AG08396 (cell line): ENCODE measurements at regions not wholly inside any gene's neighbourhood (a gene's known extent, or its start where the extent isn't known, plus 50 kb on each side); places are given as distances from the start of the nearest gene placed in this dataset.

Experiments used
- DNase-seq: peaks from one replicate; pipeline ENCODE4 v3.0.0; 2012; ENCODE audit warnings: low spot score, mixed read lengths

DNA sequence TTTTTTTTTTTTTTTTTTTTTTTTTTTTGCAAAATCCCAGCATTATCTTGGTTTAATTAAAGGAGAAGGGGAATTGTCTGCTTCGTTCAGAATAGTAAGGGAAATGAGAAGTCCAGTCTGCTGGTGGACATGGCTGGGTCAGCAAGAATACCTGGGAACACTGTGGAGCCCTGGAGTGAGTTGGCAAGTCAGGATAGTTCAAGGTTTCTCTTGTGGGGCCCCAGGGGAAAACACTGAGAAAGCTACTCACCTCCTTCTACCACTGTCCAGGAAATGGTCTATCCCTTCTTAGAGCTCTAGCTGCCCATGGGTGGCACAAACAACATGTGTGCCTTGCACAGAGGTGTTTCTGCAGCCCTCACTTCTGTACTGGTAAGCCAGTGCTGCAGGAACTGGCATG lies 169.1 kb upstream of the SIX2 start:
- no peak for DNase-seq

DNA sequence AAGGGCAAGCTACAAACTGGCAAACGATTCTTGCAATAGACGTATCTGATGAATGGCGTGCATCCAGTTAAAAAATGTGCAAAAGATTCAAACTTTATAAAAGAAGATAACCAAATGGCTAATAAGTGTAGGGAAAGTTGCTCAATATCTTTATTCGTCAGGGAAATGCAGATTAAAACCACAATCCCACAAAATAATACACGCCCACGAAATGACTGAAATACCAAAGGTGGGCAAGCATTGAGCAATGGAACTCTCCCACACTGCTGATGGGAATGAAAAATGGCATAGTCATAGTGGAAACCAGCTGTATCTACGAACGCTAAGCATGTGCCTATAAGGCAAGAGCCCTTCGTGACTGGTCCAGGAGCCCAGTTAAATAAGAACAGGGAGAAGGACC lies 168.6 kb upstream of the SIX2 start:
- DNase-seq = peak; percentile 70

DNA sequence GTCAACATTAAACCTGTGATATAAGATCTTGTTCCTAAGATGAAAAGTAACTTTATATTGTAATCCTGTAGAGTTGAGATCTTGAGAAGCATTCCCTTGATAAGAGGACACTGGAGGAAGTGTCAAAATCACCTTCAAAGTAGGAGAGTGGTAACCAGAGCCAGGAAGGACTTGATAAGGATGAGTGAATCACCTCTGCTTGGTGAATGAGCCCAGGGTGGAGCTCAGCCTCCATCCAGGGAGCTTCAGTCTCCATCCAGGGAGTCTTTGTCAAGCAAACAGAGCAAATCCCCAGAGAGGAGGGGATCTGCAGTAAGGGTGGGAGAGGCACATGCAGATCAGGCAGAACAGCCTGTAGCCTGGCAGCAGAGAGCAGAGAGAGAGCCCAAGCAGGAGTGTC lies 167.1 kb upstream of the SIX2 start:
- no peak for DNase-seq

DNA sequence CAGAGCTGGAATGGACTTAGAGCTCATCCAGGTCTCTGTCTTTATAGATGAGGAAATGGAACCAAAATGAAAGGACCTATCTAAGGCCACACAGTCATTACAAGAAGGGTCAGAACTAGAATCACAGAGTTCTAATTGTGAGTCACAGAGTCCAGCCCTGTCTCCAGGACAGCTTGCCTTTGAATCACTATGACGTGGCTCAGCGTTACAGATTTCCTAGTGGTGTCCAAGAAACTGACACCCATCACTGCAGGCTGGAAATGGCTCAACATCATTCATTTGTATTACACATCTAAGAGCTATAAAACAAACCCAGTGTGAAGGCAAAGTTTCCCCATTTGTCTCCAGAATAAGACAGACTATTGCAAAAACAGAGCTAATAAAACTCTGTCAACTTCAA lies 164.3 kb upstream of the SIX2 start:
- peak; percentile 75 for DNase-seq

DNA sequence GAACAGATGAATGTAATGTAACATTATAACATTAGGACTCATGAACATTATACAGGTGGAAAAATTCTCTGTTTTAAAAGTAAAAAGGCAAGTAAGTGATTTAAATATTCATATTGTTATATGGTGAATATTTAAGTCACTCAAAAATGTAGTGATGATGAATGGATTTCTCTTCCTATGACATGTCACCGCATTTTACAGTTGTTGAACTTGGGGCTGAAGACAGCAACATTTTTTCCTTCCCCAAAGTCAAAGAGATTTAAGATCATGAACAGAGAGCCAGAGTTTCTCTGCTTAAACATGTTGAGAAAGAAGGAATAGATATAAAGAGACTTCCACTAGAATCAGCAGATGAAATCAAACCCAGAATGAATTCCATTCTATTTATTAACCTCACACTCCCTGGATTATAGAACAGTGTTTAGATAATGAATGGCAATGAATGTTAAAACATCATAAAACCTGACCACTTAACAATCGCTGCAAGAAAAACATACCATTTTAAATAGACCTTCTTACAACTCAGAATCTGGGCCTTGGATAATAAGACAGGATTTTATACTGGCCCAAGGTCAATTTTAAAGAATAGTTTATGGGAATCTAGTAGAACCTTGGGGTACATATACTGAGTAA lies 163.6 kb upstream of the SIX2 start:
- DNase-seq = no peak

DNA sequence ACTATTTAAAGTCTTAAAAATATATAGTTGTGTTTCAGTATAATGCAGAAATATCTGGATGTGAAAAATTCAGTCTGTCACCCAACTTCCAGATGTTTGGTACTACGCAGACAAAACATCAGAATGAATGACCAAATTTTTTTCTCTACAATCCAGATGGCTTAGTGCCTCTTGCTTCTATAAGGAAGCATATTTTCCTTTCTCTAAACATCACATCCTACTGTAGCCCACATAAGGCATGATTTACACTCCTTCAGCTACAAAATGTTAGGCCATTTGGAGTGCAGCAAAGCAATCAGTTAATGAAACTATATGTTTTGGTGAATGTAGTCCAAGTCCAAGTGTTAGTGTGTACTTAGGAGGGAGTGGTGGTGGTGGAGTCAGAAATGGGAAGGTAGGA lies 162.9 kb upstream of the SIX2 start:
- DNase-seq = no peak

DNA sequence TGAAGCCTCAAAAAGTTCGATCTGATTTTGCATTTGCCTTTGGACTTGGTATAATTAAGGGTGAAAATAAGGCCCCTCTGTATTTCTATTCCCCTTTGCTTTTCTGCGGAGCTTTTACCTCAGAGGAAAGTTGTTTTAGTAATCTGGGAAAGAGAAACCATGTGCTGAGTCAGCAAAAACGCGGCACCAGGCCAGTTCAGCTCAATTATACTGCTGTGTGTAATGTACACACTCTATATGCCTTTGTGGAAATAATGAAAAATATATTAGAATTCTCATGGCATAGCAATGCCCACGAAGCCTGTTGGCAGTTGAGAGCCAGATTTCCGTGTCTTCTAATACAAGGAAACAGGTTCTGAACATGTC lies 161.9 kb upstream of the SIX2 start:
- DNase-seq = no peak

DNA sequence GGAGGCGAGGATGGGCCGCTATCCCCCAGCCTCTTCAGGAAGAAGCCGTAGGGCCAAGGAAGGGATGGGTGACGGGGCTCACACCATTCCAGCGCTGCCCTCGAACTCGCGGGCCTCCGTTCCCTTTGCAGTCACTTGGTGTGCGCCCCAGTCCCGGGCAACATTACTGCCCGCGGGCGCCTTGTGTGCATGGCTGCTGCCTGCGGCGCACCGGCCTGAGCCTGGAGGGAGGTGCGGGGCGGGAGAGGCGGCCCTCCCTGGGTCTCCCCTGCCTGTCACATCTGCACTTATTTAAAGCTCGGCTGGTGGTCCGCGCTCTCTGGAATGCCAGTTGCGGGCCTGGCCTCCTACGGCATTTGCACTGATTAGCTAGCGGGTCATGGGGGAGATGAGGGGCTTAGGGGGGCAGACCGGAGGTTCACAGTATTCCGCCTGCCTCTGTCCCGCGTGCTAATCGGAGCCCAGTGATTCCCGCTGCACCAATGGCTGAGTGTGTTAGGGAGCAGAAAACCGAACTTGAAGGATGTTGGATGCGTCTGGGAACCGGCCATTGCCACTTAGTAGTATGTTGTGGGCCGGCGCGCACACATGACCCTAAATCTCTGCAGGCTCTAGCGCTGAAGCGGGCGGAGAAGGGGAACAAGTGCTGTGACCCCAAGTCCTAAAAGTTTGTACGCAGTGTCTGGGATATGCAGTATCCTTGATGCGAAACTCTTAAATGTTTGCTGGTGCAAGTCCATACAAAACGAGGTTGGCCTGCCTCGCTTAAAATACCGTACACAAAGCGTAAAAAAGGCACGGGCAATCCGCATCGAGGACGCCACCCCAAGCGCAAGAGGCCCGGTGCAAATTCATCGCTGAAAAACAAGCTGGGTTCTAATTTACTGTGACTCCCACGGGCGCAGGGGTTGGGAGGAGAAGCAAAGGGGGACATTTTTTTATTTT lies 161.2 kb upstream of the SIX2 start:
- no peak for DNase-seq

DNA sequence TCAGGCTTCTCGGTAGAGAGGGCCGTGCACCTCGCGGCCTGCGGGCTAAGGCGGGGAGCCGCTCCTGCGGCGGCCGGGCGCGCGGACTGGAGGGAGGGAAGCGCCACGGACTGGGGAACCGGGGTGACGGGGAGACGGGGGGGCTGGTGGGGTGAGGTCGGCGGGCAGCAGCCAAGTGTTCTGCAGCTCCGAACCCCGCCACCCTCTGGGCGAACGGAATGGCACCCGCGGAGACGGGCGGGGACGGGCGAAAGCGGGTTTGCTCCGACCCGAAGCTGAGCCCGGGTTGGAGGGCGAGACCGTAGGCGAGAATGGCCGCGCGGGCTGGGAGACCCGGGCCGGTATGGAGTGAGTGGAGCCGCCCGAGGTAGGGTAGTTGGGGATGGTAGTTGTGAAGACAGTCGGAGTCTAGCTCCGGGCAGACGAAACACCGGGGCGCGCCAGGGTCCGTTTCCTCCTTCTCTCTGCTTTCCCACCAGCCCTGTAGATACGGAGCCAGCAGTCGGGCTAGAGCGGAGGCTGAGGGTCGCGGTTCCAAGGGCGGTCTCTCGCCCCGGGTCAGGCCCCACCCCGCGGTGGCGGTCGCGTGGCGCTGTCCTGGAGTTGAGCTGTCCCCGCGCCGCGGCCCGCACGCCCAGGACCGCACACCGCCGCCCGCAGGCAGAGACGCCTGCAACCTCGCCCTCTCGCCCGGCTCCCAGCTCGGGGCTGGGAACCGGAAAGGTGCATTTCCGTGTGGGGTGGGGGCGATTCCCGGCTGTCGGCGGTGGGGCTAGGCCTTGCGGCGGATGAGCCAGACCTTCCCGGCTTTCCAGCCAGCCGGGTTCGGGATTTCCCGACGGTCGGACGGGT lies 160.3 kb upstream of the SIX2 start:
- peak; percentile 45 for DNase-seq

DNA sequence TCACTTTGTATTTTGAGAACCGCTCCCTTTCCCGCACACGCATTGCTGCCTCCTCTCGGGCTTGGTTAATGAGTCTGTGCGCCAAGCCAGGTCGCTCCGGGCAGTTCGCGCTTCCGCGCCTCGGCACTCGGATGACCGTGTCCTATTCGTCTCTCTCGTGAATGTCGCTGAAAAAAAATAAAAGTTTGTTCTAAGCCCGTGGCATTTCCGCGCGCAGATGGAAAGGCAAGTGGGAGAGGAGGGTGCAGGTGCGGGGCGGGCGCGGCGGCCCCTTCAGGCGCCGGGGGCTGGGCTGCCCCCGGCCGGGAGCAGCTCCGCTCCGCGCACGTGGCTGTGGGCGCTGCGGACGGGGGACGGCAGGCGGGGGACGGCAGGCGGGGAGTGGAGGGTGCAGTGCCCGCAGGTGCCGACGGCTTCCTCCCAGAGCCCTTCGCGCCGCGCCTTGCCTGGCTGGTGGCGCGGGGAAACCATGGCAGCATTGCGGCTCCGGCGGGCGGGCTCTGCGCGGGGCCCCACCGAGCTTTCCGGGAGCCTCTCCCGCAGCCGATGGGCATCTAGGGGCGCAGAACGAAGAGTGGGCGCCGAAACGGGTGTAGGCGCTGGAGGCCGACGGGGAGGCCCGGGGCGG lies 159.6 kb upstream of the SIX2 start:
- no peak for DNase-seq

DNA sequence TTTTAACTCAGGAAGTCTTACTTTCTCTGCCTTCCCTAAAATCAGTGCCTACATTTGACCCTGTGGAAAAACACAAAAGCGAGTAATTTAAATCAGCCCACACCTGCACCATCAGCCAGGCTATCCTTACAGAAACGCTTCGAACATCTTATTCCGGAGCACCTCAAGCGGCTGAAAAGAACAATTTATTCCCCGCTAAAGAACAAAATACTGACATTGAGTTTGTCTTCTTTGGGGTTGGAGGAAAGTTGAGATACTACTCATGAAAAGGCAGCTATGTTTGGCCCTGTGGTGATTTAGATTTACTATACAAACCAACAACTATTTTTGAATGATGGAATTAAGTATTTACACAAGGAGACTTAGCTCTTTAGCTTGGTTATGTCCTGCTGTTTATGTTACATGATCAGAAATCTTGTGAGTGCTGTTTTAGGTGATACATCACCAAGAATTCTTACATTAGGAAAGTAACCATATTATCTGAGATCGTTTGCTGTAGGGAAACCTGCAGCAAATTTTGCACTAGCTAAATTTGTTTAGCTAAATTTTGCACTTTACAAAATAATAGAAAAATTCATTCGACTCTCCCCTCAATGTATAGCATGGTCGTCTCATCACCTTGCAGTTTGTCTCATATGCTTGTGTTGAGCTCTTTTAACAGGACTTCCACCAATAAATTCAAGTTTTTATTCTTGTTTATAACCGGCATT lies 158.8 kb upstream of the SIX2 start:
- no peak for DNase-seq

DNA sequence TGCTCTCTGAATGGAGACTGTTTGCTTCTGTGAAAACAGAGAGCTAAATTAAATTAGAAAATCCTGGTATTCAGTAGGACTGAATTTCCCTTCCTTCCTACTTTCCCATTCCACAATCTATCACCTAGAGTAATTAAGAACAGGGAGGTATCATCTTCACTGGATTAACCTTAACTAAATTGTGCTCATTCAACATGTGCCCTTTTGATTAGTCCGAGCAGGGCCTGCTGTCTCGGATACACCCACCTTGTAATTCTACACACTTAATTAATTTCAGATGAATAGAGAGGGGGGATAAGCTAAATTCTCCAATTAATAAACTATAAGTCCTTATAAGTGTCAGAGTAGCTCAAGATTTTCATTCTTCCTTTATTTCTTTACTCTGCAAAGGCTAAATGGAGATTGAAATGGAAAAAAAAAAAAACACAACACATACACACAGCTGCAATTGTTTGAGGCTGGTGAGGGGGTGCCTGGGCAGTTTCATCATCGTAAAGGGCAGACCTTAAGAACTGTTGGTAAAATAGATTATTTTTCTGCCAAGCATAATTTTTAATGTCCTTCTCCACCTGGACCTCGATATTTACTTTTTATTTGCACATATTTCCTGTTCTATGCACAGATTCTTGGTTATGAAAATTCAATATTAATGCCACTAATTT lies 157.1 kb upstream of the SIX2 start:
- DNase-seq = no peak

DNA sequence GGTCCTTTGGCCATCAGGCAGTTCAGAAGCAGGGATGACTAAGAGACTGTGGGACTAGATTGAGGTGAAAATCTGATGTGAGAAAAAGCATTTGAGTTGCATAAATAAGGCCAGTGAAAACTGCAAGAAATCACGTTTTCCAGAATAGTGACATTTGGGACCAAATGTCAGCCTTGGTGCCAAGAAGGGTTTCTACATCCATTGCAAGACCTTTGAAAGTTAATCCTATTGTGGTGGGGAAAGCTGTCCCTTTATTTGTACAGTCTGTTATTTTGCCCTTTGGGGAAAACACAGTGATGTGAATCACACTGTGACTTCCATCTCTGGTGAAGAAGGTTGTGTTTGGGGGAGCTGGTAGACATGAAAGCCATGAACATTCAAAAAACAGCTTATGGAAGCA lies 153.5 kb upstream of the SIX2 start:
- no peak for DNase-seq

DNA sequence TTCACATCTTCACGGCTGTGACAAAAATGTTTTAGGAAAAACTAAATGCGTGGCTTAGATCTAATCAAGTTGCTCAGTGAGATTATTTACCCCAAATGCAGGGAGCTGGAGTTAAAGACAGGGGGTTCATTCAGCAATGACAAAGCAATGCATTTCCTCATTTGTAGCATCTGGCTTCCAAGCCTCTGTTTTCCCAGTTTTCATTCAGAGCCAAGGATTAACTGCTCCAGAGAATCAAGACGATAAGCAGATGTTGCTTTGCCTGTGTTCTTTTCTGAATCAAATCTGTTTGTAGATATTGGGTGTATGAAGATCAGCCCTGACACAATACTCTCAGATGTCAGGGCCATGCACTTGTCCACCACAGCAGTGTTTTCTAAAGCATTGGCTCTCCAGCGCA lies 147.4 kb upstream of the SIX2 start:
- DNase-seq = no peak

DNA sequence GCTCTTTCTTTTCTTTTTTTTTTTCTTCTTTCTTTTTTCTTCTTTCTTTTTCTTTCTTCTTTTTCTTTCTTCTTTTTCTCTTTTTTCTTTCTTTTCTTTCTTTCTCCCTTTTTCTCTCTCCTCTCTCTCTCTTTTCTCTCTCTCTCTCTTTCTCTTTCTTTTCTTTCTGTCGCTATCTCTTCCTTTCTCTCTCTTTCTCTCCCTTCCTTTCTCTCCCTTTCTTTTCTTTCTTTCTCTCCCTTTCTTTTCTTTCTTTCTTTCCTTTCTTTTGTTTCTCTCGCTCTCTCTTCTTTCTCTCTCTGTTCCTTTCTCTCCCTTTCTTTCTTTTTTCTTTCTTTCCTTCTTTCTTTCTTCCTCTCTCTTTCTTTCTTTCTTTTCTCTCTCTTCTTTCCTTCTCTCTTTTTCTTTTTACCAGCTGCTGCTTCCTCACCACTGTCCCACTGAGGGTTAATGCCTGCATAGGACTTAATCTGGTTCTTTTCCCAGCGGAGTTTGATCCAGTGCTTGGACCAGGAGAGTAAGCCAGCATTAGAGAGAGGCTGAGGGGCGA lies 145.4 kb upstream of the SIX2 start:
- no peak for DNase-seq

DNA sequence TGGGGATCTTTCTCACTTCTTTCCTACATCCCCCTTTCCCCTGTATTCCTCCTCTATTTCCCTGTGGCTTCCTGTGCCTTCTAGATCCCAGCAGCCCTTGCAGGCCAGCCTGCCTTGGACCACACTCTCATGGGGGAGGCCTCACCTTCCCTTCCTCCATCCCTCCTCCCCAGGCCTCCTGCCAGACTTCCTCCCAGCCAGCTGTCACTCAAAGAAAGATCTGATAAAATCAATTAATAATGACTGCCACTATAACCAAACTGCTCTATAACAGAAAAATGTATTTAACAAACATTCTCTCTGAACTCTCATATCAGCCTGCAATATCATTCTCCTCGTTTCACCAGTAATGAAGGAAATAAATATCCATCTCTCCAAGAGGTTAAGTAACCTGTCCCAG lies 144.9 kb upstream of the SIX2 start:
- DNase-seq = no peak

DNA sequence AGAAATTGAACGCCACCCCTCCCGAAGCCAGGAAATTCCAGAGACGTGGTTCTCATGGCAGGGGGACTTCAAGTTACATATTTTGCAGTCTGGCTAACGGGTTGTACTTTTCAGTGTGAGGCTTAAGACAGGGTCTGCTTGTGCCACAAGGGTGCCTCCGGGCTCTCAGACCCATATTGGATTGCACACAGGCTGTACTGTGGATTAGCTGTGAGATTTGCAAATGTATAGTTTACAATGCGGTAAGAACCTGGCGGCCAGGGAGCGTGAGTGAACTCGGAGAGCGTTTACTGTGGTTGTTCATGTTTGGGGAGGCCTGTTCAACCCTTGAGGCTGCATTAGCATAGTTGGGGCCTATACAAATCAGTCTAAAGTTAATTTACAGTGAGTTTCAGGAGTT lies 143.9 kb upstream of the SIX2 start:
- DNase-seq = no peak

DNA sequence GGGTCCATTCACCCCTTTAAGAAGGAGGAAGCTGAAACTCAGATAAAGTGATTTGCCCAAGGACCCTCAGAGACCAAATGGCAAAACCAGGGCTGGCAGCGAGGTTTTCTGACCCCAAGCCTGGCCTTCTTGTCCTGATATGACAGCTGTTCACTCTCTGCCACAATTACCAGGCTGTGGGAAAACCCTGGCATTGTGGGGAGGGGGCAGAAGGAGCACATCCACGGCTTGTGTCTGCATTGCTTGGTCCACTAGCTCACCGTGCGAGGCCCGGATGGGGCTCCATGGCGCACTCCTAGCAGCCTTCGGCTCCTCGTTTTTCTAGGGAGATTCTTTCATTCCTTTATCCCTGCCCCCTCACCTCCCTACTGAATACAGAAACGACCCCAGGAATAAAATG lies 143.4 kb upstream of the SIX2 start:
- no peak for DNase-seq

DNA sequence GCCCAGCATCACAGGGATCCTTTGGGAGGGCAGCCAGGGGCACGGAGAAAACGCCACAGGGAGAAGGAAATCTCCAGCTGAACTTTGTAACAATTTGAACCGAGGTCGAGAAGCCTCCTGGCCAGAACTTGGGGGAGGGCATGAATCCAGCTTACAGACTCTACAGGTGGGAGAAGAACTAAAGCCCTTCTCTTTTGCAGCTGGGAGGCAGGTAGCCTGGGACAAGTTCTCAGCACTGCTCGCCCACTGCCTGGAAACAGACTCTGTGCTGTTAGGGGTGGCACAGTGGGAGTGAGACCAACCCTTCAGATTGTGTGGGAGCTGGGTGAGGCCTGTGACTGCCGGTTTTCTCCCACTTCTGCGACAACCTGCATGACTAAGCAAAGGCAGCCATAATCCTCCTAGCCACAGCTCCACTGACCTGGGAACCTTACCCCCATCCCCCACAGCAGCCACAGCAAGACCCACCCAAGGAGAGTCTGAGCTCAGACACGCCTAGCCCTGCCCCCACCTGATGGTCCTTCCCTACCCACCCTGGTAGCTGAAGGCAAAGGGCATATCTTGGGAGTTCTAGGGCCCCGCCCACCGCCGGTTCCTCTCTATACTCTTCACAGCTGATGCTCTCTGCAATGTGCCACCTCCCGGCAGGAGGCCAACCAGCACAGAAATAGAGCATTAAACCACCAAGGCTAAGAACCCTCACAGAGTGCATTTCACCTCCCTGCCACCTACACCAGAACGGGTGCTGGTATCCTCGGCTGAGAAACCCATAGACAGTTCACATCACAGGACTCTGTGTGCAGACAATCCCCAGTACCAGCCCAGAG lies 136.0 kb upstream of the SIX2 start:
- DNase-seq = no peak
